Activated CD4-positive, CD25-positive, alpha-beta regulatory T cell treated with anti-CD3 and anti-CD28 coated beads, Interleukin-2, amount 50 U/mL, for 16 hours (primary cell): ENCODE measurements at regions not wholly inside any gene's neighbourhood (a gene's known extent, or its start where the extent isn't known, plus 50 kb on each side); places are given as distances from the start of the nearest gene placed in this dataset.
"Not testable (repeated sequence)": the region's sequence is repeated elsewhere in the genome, so short reads cannot be mapped to it uniquely, and the experiment has no call there.

Experiments used
- DNase-seq: peaks from one replicate; pipeline ENCODE4 v3.0.0-alpha.2; 2020; ENCODE audit warnings: low read depth, low spot score

DNA sequence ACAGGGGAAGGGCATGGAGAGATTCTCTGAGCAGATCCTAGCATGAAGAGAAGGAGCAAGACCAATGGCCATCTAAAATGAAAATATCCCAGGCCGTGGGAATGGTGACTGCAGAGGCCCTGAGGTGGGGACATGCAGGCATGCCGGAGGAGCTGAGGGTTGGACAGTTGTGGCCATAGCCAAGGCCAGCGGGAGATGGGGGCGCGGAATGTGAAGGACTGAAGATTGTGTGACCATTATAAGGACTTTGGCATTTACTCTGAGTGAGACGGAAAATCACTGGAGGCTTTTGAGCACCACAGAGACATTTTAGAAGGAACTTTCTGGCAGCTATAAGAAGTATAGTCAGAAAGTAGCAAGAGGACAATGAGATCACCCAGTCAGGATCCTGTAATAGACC is 341.1 kb downstream of the SFMBT2 start:
- no peak for DNase-seq

DNA sequence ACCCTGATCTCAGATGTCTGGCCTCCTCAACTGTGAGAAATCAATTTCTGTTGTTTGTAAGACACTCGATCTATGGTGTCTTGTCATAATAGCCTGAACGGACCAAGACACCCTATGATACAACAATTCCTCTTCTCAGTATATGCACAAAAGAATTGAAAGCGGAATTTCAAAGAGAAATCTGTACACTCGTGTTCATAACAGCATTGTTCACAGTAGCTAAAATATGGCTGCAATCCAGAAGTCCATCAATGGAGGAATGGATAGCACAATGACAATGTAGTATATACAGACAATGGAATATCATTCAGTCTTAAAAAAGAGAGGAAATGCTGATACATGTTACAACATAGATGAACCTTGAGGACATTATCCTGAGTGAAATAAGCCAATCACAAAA is 354.6 kb downstream of the SFMBT2 start:
- DNase-seq, result no peak

DNA sequence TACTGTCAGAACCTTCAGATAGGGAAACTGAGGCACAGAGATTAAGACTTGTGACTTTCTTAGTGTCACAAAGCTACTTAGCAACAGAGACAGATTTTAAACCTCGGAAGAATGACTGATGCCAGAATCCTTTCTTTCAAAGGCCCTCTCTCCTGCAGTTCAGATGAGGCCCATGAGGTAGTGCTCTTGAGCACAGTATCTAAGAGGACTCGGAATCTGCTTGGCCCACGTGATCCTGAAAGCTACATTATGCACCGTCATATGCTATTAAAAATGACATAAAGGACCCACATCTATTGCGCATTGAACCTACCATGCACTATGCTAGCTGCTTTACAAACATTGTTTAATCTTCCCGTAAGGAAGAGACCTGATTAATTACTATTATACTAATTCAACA is 355.9 kb downstream of the SFMBT2 start:
- DNase-seq, result no peak

DNA sequence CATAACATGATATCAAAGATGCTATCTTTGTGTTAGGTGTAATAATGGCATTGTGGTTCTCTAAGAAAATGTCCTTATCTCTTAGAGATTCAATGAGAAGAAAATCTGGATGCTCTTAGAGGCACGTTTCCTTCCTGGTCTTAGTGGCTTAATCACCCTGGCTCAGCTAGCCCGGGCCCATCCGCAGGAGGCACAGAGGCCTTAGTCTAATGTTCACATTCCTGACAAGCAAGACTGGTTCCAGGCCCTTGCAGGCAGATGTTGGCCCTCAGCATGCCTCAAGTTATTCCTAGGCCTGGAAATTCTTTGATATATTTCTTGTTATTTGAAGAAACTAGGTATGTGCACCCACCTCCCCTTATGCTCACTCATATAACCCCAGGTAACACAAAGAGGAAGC is 357.6 kb downstream of the SFMBT2 start:
- DNase-seq, result no peak

DNA sequence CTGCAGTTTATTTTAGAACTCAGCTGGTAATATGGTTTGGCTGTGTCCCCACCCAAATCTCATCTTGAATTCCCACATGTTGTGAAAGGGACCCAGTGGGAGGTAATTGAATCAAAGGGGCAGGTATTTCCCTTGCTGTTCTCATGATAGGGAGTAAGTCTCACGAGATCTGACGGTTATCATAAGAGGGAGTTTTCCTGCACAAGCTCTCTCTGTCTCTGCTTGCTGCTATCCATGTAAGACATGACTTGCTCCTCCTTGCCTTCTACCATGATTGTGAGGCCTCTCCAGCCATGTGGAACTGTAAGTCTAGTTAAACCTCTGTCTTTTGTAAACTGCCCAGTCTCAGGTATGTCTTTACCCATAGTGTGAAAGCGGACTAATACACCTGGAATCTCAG is 360.8 kb downstream of the SFMBT2 start:
- not testable (repeated sequence) for DNase-seq

DNA sequence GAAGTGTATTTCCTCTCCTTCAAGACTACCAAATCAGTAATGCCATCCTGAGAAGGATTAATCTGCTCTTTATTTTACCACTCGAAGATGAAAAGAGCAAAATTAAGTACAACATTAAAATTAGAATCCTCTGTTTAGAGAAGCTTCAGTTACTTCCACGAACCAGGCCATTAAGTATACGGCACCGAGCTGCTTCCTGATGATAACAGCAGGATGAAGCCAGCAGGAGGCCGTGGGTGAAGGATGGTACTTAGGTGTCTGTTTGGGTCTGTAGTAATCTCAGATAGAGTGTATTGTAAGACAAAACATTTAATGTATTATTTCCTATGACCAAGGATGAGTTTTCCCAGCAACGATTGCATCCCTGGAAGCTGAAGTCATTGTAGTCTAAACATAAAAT is 362.8 kb downstream of the SFMBT2 start:
- no peak for DNase-seq

DNA sequence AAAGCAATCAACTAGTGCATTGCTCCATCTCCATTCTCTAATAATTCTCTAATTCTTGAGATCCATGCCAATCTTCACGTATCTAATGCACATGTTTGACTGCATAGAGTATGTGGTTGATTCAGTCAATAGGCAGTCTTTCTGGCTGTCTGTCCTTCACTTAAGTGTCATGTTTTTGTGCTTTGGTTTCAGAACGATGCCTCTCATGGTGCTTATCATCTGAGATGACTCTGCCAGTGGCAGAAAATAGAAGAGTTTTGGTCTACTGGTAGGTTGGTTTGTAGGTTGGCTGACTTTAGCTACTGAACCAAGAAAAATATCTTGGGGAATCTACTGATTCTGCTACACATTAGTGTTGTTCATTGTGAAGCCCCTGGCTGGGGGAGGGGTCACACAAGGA is 364.2 kb downstream of the SFMBT2 start:
- no peak for DNase-seq

DNA sequence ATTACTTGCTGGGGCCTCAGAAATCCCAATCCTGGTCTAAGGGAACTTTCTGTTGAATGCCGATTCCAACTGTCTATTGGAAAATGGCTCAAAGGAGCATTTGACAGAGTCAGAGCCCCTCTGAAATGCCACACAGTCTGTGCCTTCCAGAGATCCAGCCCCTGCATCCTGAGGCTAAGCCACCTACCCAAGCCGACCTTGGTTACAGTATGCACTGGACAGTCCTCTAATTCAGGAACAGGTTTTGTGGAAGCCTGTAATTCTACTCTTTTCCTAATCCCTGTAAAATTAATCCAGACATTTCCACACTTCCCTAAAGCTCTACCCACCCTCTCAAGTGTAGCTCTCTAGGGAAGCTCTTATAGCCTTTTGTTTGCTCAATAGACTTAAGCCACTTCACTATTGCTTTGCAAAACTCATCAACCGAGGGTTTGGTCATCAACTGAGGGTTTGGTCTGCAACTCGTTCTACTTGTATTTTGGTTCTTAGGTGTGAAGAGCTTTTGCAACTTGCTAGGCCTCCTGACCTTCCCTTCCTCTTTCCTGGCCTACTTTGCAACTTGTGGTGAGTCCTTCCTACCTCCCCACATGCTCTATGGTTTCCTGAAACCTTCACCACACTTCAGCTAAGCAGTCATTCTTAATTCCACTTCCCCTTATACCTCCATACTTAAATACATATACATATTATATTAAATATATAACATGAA is 364.8 kb downstream of the SFMBT2 start:
- no peak for DNase-seq

DNA sequence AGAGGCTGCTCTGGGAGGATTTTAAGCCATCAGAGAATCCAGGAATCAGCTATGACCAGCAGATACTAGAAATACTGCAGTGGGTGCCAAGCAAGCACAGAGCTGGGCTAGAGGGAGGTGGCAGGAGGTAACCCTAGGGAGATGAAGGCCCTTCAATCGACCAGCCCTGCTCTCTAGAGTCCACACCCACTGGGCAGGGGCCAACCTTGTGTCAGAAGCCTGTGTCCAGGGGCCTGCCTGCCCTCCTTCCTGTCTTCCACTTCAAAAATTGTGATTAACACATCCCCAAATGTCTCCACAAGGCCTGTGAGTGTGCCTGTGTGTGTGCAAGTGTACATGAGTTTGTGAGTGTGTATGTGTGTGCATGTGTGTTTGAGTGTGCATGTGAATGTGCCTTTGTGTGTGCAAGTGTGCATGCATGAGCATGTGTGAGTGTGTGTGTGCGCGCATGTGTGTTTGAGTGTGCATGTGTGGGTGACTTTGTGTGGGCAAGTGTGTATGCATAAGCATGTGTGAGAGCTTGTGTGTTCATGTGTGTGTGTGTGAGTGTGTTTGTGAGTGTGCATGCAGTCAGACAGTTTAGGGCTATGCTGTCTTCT is 367.7 kb downstream of the SFMBT2 start:
- DNase-seq, result no peak

DNA sequence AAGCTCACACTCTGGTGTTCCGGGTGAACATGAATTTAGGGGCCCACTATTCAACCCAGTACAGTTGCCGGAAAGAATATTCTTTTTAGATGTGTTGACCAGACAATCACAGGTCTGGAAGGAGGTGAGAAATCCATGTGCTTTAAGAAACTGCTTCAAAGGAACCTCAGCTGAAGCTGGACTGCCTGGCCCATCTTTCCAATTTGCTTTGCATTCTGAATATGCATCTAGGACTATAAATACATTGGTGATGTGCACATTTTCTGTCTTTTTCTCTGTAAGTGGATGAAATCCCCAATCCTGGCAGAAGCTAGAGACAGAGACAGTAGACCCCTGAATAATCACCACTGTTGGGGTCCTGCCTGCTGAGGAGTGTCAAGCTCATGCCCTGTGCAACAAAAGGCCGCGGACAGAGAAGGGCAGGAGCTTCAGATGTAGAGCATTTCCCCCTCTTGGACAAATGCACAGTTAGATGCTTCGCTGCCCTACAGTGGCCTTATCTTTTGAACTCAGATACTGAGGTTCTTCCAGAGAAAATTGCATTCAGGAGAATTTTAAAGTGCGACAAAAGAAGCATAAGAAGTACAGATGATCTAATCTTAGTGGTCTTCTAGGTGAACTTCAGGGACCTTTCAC is 368.3 kb downstream of the SFMBT2 start:
- no peak for DNase-seq

DNA sequence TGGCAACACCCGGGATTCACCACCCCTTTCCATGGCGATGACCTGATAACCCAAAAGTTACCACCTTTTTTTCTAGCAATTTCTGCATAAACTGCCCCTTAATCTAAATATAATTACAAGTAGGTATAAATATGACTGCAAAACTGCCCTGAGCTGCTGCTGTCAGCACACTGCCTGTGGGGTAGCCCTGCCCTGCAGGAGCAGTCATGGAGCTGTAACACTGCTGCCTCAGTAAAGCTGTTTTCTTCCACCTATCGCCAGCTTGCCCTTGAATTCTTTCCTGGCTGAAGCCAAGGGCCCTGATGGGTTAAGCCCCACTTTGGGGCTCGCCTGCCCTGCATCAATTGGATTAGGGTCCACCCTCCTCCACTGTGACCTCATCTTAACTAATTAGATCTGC is 368.8 kb downstream of the SFMBT2 start:
- DNase-seq, result no peak

DNA sequence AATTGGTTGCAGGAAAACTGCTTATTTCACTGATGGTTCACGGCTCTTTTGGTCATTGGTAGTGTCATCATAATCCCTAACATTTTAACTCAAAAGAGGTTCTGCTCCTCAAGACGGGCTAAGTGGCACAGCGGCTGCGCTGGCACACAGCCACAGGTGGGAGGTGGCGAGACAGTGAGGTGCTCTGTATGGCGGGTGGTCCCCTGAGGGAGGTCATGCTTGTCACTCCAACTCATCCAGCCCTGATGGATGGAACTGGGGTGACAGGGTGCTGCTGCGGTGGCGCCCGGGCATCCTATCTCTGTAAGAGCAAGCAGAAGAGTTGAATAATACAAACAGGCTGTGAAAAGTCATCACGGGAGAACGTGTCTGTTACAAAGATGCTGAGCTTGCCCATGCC is 370.2 kb downstream of the SFMBT2 start:
- DNase-seq, result no peak

DNA sequence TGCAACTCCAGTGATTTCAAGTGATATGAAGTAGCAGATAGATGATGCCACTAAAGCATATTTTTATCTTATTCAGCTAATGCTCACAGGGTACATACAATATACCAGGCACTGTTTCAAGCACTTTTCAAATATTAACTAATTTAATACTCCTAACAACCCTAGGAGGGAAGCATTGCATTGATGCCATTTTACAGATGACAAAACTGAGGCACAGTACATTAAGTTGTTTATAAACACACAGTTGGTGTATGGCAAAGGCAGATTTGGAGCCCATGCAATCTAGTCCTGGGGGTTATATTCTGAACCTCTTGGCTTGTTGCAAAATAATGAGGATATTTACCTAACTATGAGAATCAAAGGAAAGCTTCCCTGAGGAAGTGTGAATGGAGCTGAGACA is 371.0 kb downstream of the SFMBT2 start:
- no peak for DNase-seq

DNA sequence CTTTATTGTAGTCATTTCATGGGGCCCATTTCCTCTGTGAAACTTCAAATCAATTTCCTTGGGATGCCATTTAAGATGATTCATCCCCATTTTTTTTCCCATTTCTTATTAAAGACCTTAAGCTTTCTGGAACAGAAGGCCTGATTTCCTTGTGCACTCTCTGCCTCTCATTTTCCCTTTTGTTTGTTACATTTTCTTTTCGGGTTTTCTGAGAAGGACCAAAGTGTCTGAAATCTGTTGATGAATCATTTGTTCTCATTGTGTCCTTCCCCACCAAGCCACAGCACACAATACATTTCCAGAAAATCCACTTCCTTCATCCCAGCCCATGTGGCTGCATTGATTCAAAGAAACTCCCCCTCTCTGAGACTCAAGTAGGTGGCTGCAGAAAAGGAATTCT is 372.4 kb downstream of the SFMBT2 start:
- DNase-seq, result no peak

DNA sequence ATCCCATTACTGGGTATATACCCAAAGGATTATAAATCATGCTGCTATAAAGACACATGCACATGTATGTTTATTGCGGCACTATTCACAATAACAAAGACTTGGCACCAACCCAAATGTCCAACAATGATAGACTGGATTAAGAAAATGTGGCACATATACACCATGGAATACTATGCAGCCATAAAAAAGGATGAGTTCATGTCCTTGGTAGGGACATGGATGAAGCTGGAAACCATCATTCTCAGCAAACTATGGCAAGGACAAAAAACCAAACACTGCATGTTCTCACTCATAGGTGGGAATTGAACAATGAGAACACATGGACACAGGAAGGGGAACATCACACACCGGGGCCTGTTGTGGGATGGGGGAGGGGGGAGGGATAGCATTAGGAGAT is 373.4 kb downstream of the SFMBT2 start:
- DNase-seq, result not testable (repeated sequence)

DNA sequence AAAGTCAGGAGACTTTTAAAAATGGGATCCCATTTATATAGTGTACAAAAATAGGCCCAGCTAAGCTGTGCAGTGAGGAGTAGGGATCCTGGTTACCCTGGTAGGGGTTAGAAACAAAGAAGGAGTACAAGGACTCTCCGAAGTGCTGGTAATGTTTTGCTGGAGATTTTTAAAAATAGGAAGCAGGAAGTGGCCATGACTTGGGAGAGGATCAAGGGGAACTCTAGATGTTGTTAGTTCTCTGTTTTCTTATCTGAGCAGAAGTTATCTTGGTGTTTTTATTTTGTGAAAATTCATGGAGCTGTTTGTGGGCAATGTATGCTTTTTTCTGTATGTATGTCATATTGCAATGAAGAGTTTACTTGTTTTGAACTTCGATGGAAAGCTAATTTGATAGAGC is 373.9 kb downstream of the SFMBT2 start:
- no peak for DNase-seq

DNA sequence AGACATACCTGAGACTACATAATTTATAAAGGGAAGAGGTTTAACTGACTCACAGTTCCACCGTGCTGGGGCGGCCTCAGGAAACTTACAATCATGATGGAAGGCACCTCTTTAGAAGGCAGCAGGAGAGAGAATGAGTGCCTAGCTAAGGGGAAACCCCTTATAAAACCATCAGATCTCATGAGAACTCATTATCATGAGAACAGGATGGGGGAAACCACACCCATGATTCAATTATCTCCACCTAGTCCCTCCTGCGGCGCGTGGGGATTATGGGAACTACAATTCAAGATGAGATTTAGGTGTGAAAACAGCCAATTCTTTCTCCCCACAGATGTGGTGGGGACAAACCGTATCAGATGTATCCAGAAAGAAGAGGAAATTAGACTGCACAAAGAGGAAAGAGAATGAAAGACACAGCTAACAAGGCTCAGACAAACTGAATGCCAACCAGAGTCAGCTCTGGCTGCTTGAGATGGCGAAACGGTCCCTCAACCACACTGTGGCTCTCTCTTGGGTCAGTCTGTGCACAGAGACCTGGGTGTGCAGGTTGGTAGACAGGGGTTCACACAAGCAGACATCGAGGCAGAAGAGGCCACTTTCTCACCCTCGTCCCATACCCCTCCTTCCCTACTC is 375.6 kb downstream of the SFMBT2 start:
- DNase-seq, result no peak

DNA sequence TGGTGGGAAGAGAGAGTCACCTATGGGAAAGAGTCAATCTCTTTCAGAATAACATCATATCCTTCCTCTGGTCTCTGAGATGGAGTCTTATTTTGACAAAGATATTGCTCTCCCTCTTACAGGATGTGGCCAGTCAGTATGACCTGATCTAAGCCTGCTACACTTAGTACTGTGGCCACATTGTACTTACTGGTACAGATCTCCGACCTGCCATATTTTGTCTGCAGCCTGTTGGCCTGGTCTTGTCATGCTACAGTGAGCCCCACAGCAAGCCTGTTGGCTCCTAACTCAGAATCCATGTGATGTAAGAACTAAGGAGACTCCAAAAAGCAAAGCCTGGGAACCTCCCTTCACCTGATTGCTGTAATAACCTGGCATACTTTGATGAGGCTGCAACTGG is 377.8 kb downstream of the SFMBT2 start:
- DNase-seq, result no peak

DNA sequence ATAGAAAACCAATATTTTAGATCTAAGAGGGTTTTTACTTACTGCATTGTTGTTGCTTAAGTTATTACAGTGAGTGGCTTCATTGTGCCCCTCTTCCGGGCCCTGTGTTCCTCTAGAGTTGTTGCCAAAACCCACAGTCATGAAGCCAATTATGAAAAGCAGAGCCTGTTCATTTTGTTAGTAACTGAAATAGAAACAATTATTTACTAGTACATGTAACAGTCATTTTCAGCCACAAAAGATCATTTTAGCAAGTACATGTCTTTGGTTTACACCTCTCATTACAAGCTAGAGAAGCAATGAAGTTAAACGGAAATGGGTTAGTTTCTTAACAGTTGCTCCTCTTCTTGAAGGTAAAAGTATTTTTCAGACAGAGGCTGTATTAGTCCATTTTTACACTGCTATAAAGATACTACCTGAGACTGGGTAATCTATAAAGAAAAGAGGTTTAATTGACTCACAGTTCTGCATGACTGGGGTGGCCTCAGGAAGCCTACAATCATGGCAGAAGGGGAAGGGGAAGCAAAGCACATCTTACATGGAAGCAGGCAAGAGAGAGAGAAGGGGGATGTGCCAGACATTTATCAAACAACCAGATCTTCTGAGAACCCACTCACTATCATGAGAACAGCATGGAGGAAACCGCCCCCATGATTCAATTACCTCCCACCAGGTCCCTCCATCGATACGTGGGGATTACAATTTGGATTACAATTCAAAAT is 380.5 kb downstream of the SFMBT2 start:
- no peak for DNase-seq

DNA sequence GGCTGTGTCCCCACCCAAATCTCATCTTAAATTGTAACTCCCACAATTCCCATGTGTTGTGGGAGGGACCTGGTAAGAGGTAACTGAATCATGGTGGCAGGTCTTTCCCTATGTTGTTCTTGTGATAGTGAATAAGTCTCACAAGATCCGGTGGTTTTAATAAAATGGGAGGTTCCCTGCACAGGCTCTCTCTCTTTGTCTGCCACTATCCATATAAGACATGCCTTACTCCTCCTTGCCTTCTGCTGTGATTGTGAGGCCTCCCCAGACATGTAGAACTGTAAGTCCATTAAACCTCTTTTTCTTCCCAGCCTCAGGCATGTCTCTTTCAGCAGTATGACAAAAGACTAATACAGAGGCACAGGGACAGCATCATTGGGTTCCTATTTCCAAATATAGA is 381.2 kb downstream of the SFMBT2 start:
- DNase-seq, result no peak

DNA sequence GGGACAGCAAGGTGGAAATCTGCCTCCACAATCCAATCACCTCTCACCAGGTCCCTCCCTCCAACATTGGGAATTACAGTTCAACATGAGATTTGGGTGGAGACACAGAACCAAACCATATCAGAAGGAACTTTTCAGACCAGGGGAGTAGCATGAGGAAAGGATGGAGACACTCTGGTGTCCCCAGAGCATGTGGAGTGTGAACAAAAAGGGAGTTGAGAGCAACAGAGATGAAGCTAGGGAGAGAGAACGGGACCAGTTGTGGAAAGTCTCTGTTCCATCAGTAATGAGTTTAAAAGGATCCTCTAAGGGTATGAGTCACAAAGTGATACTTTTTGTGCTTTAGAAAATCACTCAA is 382.0 kb downstream of the SFMBT2 start:
- DNase-seq, result no peak
